GM03348 (cell line): ENCODE measurements at regions not wholly inside any gene's neighbourhood (a gene's known extent, or its start where the extent isn't known, plus 50 kb on each side); places are given as distances from the start of the nearest gene placed in this dataset.
"Not testable (repeated sequence)": the region's sequence is repeated elsewhere in the genome, so short reads cannot be mapped to it uniquely, and the experiment has no call there.

Experiments used
- DNase-seq: peaks from one replicate; pipeline ENCODE4 v3.0.0; 2012; ENCODE audit warnings: low spot score

DNA sequence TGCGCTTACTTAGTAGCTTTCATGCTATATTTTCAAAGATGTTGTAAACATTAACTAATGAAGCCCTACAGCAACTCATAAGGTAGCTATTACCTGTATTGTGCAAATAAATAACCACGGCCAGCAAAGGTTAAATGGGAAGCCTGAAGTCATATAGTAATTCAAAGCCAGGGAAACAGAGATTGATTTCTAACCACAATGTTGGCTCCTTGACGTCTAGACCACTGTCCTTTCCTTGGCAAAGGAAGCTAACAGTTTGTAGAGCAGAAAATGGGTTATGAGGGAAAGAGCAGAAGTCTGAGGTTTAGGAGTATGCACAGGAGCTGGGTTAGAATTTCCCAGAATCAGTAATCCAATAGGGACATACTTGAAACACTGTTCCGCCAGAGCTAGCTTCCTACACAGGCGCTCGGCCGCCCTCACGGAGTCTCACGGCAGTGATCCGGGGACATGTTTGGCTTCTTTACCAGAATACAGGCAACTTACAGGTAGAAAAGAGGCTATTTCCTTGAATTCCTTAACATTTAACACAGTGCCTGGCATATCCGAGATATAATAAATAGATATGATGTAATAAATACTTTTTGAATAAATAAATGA is 298.8 kb upstream of the LYPLAL1 start:
- DNase-seq: no peak

DNA sequence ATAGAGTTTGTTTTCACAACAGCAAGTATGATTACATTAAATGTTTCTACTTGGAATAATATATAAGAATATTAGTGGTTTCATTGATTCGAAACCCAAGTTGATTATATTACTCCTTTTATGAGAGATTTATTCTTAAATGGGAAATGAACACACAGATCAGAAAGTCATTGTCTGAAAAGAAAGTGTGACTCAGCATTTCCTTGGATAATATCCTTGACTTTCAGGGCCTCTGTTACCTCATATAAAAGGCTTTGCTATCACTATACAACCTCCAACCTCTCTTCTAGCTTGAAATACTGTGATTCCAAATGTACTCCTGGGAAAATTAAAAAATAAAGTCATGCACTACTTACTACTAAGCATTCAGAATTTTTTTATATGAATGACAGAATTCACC is 295.3 kb upstream of the LYPLAL1 start:
- DNase-seq: peak; percentile 22

DNA sequence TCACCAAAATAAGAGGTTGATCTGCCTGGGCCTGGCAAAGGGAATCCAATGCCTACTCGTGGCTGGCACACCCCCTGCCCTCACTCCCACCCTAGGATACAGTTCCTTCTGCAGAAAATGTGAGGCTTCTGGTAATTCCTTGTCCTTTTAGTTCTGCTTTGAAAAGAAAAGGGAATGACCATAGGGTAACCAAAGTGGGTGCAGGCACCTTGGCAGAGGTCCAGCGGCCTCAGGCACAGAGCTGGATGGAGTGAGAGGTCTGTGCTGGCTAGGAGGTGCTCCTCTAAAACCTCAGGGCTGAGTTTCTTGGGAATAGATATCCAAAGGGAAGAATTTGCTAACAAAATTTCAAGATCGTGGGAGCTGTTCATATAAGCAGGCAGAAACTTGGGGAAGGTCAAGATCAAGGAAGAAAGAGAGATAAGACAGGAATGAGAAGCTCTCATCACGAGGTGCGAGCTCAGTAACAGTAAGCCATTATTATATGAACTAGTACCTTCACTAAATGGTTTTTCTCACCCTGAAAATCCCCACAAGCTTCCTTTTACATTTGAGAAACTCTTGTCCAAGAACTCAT is 293.1 kb upstream of the LYPLAL1 start:
- no peak for DNase-seq

GRCh38 chr1:218882454-218882853 is 291.2 kb upstream of the LYPLAL1 start:
- DNase-seq: no peak

DNA sequence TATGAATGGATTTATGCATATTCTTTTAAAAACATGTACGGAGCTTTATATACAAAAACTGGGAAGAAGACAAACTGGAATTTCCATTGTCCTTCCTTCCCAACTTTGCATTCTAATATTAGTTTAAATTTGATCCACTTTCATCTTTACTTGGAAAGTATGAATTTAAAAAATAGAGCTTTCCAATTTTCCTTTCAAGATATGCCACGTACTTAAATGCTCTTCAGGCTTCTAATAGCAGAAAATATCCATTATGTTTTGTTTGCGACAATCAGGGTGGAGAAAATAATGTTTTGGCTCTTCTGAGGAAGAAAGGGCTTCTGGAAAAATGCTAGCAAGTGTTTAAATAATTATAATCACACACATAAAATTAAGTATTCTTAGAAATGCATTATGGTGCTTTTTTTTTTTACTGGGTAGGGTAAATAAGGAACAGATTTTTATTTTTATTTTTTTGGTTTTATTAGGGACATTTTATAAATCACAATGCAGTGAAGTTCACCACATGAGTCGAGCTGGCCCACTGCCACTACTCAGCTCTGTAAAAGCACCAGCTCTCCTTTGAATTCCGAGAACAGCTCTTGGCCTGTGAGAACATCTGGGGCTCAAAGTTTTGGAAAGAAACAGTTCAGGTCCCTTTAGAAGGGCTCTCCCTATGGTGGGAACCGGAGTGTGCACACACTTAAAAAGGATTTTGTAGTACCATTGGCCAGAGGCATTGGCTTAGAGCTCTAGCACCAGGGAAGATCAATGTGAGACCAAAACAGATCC is 287.4 kb upstream of the LYPLAL1 start:
- DNase-seq: peak; percentile 19

DNA sequence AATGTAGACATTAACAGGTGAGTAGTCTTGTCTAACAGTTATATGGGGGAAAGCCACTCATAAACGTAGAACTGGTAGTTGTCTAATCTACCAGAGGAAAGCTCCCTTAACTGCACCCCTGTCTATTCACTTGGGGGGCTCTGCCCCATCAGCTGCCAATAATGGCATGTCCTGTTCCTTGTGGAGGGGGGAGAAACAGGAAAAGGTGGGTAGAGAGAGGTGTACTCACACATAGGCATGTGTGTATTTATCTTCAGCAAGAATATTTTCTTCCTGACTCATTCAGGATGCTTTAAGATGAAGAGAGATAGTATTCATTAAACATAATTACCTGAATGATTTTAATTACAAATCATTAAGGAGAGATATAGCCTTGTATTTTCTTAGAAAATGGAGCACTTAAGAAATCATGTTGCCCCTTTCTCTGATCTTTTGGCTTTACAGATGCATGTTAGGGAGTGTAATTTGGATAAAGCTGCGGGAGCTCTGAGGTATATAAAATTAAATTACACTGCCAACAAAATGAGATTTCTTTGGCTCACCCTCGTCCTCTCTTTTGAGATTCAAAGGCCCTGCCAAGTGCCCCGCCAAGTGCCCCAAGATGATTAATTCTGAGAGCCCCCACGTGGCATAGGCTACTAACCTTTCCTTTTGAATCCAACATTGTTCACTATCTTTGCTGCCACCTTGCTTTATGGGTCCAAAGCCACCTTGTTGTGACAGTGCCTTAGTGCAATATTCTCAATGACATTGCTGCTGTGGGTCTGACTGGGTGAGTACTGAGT is 286.3 kb upstream of the LYPLAL1 start:
- no peak for DNase-seq

DNA sequence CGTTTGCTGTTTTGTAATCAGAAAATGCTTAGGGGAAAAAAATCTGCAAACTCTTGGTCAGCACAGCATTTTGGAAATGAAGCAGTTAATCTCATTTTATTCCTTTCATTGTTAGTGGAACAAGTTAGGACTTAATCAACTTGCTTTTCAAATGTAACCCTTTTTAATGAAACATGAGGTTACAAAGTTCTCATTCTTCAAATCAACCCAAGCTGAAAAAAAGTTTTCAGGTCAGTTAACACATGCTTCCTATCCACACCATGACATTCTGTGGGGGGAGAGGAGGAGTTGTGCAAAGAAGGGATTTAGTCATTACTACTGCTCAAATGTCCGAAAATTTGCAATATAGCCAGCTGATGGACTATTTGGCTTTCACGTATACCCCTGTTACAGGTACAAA is 283.2 kb upstream of the LYPLAL1 start:
- no peak for DNase-seq

DNA sequence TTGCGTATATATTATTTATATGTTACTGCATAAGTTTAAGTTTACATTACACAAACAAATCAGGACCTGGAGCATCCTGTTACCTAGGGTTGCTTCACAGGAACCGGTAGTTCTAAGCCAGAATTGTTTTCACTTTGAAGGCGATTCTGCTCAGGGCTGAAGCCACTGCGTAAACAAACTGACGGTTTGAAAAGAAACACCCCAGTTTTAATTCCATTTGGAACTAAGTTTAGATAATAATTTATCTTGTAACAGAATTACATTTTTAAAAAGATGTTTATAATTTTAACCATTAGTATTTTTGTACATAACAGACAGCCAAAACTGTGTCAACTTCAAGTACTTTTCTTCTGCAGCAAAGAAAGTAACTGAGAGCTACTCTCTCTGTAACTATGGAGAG is 282.1 kb upstream of the LYPLAL1 start:
- DNase-seq: no peak

DNA sequence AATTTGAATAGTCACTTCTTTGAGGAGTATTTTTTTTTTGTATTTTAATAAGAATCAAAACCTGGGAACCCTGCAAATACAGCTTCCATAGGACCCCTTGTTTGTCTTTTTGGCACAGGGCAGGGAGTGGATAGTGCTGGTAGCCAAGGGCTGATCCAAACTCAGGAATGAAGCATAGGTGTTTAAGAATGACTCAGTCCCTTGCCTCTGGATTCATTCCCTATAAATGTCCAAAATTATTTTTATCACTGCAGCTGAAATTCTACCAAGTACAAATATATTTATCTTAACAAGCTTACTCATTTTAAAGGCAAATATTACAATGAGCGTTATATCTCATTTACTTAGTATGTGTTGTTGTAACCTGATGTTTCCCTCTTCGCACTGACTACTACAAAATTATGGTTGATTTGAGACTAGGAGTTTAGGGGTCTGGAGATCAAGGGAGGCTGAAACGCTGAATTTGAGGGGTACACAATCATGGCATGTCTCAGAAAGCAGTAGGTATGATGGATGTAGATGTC is 278.6 kb upstream of the LYPLAL1 start:
- no peak for DNase-seq

DNA sequence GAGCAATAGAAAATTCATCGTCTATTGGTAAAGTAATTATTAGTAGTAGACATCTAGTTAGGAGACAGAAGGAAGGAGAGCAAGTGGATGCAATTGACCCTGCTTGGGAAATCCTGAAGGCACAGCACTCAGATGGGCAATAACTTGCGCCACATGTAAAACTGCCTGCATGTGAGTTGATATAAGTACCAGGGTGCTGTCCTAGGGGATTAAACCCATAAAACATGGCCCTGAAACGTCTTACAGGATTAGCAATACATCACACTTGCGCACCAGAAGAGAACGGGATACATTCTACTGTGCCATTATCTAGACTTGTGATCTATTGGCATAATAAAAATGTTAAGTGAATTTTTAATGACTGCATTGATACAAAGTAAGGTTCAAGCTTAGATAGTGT is 277.5 kb upstream of the LYPLAL1 start:
- no peak for DNase-seq

DNA sequence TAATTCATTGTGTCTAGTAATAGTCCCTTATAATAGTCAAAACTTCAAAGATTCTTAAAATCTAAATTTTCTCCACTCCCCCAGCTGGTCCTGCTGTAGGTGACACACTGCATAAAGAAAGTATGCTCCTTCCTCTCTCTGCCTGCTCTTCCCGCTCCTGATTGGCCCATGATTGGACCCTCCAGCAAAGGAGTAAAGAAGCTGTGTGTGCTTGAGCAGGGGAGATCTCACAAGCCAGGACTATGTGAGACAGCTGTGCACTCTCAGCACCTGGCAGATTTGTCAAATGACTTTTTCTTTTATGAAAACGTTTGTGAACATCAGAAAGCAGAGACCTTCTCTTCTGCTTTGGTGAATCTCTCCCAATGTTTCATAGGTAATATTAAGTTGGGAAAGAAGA is 274.8 kb upstream of the LYPLAL1 start:
- DNase-seq: no peak

DNA sequence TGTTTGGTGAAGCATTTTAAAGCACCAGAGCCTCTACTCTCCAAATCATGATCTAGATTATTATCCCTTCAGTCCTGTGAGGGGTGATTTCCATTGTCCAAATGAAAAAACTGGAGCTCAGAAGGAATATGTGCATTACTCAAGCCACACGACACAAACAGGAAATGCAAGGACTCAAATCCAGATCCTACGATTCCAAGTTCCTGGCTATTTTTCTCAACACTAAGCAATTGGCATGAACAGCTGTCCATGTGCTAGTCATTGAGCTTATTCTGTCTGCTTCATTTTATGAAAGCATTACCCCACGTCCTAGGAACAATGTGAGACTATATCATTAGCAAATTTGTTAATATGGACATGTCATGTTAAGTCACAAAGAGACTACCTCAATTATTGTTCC is 273.1 kb upstream of the LYPLAL1 start:
- DNase-seq: no peak

- no peak for DNase-seq
Observed at GRCh38 chr1:218904416-218904815, 269.3 kb upstream of the LYPLAL1 start.

DNA sequence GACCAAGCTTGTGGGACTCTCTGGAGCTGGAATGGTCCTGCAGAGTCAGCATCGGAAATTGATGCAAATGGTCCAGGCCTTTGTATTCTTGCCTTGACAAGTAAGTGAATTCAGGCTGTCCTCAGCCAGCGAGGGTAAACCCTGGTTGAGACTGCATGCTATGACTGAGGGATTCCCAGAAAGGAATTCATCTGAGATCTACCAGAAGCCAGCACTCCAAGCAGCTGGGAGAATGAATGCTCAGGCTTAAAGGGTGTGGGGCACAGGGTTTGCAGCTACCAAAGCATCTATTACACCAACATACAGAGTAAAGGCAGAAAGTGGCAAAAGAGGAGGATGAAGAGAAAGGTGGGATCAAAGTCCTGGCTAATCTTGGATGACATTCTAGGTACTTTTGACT is 257.0 kb upstream of the LYPLAL1 start:
- no peak for DNase-seq

DNA sequence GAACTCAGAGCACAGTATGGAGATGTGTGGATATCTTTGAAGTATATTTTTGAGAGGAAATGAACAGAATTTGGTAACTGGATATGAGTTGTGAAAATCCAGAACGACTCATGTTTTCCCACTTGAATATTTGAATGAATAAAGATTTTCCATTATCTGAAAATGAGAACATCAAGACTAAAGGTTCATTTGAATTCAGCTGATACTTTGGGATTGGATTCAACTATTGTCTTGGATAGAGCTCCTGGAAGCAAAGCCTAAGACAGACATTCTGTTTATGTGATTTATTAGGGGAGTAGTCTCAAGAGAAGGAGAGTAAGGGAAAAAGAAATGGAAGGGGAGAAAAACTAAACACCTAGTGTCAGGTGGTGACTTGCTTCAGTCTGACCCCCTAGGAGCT is 256.0 kb upstream of the LYPLAL1 start:
- no peak for DNase-seq

DNA sequence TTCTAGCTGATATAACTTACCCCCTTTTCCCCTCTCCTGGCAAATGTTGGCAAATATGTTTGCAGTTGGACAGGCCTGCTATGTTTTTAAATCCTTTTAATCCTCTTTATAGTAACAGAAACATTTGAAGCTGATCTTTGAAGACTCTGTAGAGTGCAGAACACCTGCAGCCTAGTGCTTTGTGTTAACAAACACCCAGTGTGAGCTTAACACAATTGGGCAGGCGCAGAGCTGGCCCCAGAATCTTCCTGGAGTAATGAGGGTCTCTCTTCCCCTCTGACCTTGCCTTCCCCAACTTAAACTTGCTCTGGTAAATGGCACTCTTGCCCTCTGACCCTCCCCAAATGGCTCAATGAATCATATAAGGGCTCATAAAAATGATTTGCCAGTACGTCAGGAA is 247.9 kb upstream of the LYPLAL1 start:
- DNase-seq: no peak

DNA sequence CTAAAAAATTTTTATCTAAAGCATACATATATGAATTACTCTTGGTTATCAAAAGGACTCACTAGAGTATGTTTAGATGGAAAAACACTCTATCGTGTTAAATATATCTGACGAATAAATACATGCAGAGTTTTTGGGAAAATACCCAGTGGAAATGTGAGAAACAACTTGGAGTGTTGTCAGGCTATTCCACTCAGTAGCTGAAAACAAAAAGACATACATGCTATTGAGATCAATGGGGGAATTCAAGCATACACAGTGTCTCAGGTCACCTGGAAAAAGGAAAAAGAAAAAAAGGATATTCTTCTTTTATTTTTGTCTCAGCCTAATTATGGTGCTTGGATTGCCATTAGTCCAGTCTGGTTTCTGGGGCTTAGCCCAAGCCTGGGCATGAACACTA is 247.0 kb upstream of the LYPLAL1 start:
- DNase-seq: no peak

DNA sequence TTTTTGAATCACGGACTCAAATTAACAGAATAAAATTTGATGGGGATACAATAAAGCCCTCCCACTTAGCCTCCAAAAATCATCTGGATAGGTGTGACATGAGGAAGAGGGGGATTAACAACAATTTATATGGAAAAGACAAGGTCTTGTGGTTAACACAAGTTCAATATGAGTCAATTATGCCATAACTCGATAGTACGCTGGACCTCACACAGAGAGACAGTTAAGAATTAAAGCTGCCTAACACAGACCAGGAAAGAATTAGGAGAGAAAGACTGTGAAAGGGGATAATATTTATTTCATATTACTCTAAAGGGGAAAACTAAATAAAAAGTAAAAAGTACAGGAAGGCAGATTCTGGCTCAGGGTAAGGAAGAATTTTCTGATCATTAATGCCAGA is 243.7 kb upstream of the LYPLAL1 start:
- no peak for DNase-seq

- DNase-seq: peak; percentile 14
Observed at GRCh38 chr1:218930472-218931241, 243.0 kb upstream of the LYPLAL1 start.

DNA sequence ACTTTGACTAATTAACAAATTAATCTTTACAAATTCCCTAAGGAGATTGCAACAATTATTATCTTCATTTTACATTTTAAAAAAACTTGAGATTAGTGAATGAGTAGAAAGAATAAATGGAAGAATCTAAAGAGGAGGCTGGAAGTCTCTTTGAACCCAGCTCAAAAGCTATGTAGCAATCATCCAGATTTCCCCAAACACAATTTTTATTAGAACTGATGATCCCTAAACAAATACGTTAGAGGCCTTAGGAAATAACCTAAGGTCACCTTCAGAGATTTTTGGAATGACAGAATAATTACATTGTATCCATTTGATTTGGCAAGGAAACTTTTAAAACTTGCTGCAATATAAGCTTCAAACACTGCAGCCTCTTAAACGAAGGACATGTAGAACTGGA is 242.4 kb upstream of the LYPLAL1 start:
- no peak for DNase-seq

- DNase-seq: no peak
Observed at GRCh38 chr1:218933513-218933912, 240.2 kb upstream of the LYPLAL1 start.

- DNase-seq: not testable (repeated sequence)
Observed at GRCh38 chr1:218935408-218935807, 238.3 kb upstream of the LYPLAL1 start.
